GM19328 (cell line): ENCODE measurements at regions not wholly inside any gene's neighbourhood (a gene's known extent, or its start where the extent isn't known, plus 50 kb on each side); places are given as distances from the start of the nearest gene placed in this dataset.

Experiments
- ATAC-seq: cut with Tn5 transposase; IDR thresholded peaks from one replicate; pipeline ENCODE4 v1.9.1; 2021; ENCODE audit warnings: mild to moderate bottlenecking, moderate library complexity; ENCODE audit not compliant: unreplicated experiment

GRCh38 chr13:70430256-70430655 lies 322.0 kb upstream of the KLHL1 start:
- ATAC-seq: no peak

GRCh38 chr13:70424928-70425327 lies 316.7 kb upstream of the KLHL1 start:
- no peak for ATAC-seq

GRCh38 chr13:70424428-70424827 lies 316.2 kb upstream of the KLHL1 start:
- no peak for ATAC-seq

- no peak for ATAC-seq
Measured at GRCh38 chr13:70415136-70415535, 306.9 kb upstream of the KLHL1 start.

DNA sequence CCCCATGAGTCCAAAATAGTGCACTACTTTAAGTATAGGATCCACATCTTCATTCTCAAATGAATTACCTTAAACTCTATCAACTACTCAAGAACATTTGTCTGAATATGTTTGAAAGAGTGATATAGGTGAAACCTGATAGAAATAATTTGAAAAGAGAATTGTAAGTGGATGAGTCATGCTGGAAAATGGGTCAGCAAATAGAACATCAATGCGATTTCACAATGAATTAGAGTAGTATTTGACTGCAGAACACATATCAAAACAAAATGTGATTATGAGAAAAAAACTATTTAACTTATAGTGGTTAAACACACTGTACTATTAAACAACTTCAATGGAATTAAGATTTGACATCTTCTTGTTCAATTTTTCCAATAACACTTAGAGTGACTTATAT lies 300.6 kb upstream of the KLHL1 start:
- no peak for ATAC-seq

DNA sequence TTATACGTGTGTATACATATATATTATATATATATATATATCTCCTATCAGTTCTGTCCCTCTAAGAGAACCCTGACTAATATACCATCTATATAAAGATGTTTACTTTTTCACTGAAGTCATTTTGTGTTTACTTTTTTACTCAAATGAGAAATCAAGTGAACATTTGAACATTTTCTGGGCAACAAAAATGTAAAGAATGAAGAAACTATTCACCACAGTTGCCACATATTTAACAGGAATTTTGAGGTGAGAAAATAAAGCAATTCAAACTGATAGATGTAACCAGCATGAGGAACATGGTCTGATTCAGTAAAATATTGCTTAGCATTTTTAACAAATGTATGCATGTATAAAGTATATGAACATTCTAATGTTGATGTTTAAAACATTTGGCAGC lies 299.2 kb upstream of the KLHL1 start:
- ATAC-seq: no peak

DNA sequence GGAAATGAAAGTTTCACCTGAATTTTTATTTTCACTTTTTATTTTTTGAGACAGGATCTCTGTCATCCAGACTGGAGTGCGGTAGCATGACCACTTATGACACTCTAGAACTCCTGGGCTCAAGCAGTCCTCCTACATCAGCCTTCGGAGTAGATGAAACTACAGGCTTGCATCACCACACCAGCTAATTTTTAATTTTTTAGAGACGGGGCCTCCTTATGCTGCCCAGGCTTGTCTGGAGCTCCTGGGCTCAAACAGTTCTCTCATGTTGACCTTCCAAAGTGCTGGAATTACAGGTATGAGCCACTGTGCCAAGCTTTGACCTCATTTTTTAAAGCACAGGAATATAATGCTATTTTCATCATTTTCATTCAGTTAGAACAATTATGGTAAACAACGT lies 297.0 kb upstream of the KLHL1 start:
- no peak for ATAC-seq

DNA sequence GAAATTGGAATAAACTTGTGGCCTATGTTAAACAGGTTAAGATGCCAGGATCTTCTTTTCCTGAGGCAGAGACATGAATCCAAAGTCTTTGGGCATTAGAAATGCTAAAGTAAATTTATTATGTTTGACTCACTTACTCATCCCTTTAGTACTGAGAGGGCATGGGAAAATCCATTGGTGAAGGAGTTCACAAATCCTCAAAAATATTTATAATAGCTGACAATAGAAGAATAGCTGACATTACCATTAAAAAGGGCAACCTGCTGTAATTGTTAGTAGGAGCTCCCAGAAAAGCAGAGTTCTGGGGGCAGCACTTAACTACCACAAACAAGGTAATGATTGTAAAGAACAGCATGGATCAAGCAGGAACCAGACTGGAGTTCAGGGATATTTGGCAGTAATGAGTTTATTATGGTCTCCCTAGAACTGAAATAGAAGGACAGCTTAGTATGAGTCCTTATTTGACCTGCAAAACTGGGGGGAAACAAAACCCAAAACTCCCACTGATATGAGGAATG lies 285.8 kb upstream of the KLHL1 start:
- no peak for ATAC-seq

DNA sequence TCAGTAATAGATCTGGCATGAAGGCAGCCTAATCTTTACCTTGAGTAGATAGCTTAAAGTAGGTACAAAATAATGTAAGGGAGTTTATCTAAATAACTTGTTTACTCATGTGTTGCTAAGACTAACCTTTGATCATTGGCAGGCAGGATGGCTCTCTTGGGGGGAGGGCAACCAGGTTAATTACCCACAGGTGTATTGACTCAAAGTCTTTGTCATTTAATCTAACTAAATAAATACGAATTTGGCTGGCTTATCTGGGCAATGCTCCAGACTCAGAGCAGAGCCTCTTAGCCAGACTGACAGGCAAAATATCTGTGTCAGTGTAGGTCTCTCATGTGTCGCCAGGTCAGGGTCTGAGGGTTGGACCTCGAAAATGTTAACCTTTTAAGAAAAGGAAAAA lies 283.4 kb upstream of the KLHL1 start:
- no peak for ATAC-seq

DNA sequence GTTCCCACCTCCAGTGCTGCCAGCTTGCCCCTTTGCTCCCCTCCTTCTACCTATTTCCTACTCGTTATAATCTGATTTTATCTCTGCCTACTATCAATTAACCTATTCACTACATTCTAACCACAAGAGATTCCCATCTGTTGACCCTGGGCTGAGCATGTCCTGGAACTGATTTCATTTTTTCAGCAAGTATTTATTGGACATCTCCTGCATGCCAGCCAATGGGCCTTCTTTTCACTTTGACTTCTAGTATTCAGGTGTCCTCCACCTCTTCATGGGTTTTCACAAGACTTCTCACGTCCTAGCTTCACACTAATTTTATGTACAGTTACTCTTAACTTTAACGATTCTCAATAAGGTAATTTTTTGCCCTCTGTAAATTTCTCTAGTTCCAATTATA lies 282.7 kb upstream of the KLHL1 start:
- no peak for ATAC-seq

GRCh38 chr13:70390064-70390463 lies 281.8 kb upstream of the KLHL1 start:
- no peak for ATAC-seq

DNA sequence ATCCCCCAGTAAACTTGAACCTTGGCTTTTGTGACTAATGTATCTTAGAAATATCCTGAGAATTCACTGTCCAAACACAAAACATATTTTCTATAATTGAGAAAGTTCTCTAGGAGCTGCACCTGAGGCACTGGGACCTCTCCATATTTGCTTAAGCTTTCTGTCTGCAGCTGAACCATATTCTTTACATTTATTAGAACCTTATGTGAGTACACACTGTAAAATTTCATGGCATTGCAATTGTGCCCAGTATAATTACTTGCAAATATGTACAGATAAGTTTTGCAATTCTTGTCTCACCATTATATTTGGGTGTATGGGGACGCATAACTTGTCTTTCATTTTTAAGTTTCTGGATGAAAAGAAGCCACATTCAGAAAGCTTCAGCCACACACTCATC lies 280.7 kb upstream of the KLHL1 start:
- ATAC-seq: no peak

DNA sequence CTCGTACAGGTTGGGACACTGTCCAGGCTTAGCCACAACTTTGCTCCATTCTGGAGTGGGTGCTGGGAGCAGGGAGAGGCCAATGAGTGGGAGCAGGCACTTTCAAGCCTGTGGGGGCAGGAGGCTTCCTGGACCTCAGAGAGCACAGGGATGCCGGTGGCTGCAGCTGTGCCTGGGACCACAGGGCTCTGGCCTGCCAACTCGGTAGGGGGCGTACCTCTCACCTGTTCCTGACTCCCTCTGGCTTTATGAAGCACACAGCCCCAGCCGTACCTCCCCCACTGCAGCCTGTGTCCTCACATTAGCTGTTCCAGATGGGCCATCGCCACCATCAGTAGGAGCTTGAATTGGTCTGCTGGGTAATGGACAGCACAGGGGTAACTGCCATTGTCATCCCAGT lies 278.7 kb upstream of the KLHL1 start:
- ATAC-seq: no peak

DNA sequence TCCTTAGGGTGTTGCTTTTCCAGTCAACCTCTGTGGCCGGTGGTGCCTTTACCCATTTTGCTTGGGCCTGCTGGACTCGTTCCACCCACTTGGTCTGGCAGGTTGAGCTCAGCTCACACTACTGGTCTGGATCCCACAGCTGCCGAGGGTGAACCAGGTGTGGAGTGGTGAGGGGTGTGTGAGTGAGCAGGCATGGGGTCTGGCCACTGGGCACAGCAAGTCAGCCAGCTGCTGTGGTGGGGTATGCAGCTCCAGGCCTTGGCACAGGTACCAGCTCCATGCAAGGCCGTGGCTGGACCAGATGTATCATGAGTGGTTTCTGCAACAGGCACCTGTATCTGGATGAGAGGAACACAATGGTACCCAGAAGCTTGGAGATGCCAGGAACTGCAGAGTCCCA lies 277.6 kb upstream of the KLHL1 start:
- ATAC-seq: no peak

DNA sequence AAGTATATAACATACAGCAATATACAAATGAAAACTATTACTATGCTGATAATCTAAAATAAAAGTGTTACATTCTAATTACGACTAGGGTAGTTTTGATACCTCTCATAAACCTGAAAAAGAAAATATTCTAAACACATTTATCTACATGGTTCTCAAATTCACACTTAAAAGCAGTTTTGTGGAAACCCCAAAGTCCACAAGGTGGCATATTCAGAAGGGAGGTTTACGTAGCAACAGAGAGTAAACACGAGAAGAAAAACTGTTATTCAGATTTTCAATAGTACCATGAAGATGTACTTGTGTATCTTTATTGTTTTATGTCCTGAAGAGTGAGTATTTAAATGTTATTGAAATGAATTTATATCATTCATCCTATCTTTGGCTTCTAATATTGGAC lies 275.9 kb upstream of the KLHL1 start:
- no peak for ATAC-seq

DNA sequence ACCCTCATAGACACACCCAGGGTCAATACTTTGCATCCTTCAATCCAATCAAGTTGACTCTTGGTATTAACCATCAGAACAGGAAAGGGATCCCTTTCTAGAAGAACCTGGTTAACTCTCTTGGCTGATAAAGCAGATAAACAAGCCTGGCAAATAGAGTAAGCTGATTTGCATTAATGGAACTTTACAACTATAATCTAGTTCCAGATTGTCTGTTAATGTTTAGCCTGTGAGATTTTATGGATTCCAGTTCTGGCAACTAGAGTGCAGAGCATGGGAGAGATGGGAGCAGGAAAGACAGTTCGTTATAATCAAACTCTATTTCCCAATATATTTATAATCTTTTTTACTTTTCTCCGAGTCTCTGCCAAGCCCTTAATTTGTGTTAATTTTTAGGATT lies 272.6 kb upstream of the KLHL1 start:
- no peak for ATAC-seq

- ATAC-seq: no peak
Measured at GRCh38 chr13:70375718-70376117, 267.5 kb upstream of the KLHL1 start.

- ATAC-seq: no peak
Measured at GRCh38 chr13:70370924-70371323, 262.7 kb upstream of the KLHL1 start.

GRCh38 chr13:70366720-70367119 lies 258.5 kb upstream of the KLHL1 start:
- no peak for ATAC-seq

- ATAC-seq: no peak
Measured at GRCh38 chr13:70363991-70364390, 255.7 kb upstream of the KLHL1 start.

- ATAC-seq: no peak
Measured at GRCh38 chr13:70362820-70363570, 254.7 kb upstream of the KLHL1 start.

DNA sequence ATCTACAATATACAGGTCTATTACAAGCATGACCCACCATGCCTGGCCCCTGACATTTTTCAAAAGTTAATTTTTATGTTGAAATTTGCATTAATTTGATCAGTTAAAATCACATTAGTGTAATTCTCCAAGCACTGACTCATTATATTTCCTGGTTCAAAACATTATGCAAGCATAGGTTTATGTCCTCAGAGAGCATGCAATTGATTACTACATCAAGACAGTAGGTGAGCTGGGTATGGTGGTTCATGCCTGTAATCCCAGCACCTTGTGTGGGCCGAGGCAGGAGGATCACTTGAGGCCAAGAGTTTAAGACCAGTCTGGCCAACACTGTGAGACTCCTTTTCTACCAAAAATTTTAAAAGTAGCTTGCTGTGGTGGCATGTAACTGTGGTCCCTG lies 248.8 kb upstream of the KLHL1 start:
- no peak for ATAC-seq

- ATAC-seq: no peak
Measured at GRCh38 chr13:70353096-70353495, 244.8 kb upstream of the KLHL1 start.
